ENCODE measurements at regions not wholly inside any gene's neighbourhood (a gene's known extent, or its start where the extent isn't known, plus 50 kb on each side); places are given as distances from the start of the nearest gene placed in this dataset.

DNA sequence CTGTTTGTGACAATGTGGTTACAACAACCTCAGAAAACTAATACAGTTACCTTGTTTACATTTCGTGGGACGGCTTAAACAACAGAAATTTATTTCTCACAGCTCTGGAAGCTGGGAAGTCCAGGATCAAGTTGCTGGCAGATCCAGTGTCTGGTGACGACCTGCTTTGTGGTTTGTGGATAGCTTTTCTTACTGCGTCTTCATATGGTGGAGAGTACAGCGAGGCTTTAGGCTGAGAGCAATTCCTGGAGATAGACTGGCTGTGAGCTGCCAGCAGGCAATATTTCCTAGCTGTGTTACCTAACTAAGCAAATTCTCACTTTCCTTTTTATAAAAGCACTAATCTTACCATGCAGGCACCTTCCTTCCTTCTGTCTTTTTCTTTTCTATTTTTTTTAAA lies 1203.5 kb upstream of the PRR20A start:
- BruUV-seq (replicated peaks): no TSS peak
- Histone ChIP-seq H3K36me3 (ENCODE audit: insufficient read depth, low read length) (no peaks in the 10 kb centered on the region), H3K9me3 (ENCODE audit: low read length) (peaks cover 6% of the 10 kb centered on the region), H4K20me1 (ENCODE audit: insufficient read depth, low read length) (no peaks in the 10 kb centered on the region), H3K4me3 (ENCODE audit: low read depth, low read length, poor library complexity, severe bottlenecking) (no peak overlapping the region), H3K79me2 (ENCODE audit: insufficient read depth, low read depth, low read length) (no peaks in the 10 kb centered on the region), H3K27ac (ENCODE audit: low read depth, low read length, poor library complexity, severe bottlenecking) (no peak overlapping the region), H2AFZ (ENCODE audit: low read length) (no peak overlapping the region), H3K4me1 (ENCODE audit: insufficient read depth, low read length, poor library complexity, severe bottlenecking) (no peaks in the 10 kb centered on the region), H3K9me2 (ENCODE audit: insufficient read depth, low read length) (no peaks in the 10 kb centered on the region), H3K4me2 (ENCODE audit: low read length) (no peak overlapping the region)
- intact Hi-C loops (cut with micrococcal nuclease; ENCODE audit: unreplicated experiment): no loop called here
- CTCF ChIA-PET (ENCODE audit: unreplicated experiment): no interaction called here
- no peak for DNase-seq (ENCODE audit: low spot score)
- POLR2A ChIA-PET: no interaction called here
- TF ChIP-seq EZH2phosphoT487 (IDR thresholded peaks at IDR 0.05; ENCODE audit: borderline replicate concordance, low read depth, low read length): no peak
- TF ChIP-seq, protein P1, sequence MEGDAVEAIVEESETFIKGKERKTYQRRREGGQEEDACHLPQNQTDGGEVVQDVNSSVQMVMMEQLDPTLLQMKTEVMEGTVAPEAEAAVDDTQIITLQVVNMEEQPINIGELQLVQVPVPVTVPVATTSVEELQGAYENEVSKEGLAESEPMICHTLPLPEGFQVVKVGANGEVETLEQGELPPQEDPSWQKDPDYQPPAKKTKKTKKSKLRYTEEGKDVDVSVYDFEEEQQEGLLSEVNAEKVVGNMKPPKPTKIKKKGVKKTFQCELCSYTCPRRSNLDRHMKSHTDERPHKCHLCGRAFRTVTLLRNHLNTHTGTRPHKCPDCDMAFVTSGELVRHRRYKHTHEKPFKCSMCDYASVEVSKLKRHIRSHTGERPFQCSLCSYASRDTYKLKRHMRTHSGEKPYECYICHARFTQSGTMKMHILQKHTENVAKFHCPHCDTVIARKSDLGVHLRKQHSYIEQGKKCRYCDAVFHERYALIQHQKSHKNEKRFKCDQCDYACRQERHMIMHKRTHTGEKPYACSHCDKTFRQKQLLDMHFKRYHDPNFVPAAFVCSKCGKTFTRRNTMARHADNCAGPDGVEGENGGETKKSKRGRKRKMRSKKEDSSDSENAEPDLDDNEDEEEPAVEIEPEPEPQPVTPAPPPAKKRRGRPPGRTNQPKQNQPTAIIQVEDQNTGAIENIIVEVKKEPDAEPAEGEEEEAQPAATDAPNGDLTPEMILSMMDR (conservative IDR thresholded peaks at IDR 0.05; ENCODE audit: low read length): no peak

DNA sequence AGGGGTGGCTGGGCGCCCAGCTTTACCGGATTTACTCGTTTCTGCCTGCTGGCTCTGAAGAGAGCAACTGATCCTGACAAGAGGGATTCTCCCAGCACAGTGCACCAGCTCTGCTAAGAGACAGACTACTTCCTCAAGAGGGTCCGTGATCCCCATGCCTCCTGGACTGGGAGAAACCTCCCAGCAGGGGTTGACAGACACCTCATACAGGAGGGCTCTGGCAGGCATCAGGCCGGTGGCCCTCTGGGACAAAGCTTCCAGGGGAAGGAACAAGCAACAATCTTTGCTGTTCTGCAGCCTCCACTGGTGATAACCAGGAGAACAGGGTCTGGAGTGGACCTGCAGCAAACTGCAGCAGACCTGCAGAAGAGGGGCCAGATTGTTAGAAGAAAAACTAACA lies 1192.5 kb upstream of the PRR20A start:
- H3K9me2 ChIP-seq (ENCODE audit: insufficient read depth, low read length): no peaks in the 10 kb centered on the region
- no peaks in the 10 kb centered on the region for H3K79me2 ChIP-seq (ENCODE audit: insufficient read depth, low read depth, low read length)
- ChIA-PET POLR2A (interaction anchor here (0.7 kb wide), 1 partner anchor 23 kb away, joined by 3 read pairs; no protein-coding TSS in a partner anchor), CTCF (ENCODE audit: unreplicated experiment) (no interaction called here)
- no peaks in the 10 kb centered on the region for H3K36me3 ChIP-seq (ENCODE audit: insufficient read depth, low read length)
- 0 out of 2 replicates have a peak, but pooled peaks cover 4% of the 10 kb centered on the region for H3K9me3 ChIP-seq (ENCODE audit: low read length)
- H4K20me1 ChIP-seq (ENCODE audit: insufficient read depth, low read length): no peaks in the 10 kb centered on the region
- H3K4me3 ChIP-seq (ENCODE audit: low read depth, low read length, poor library complexity, severe bottlenecking): no peak overlapping the region
- H3K4me2 ChIP-seq (ENCODE audit: low read length): no peak overlapping the region
- H3K27ac ChIP-seq (ENCODE audit: low read depth, low read length, poor library complexity, severe bottlenecking): no peak overlapping the region
- intact Hi-C loops (cut with micrococcal nuclease; ENCODE audit: unreplicated experiment): no loop called here
- no peak for DNase-seq (ENCODE audit: low spot score)
- H3K4me1 ChIP-seq (ENCODE audit: insufficient read depth, low read length, poor library complexity, severe bottlenecking): no peaks in the 10 kb centered on the region
- TF ChIP-seq EZH2phosphoT487 (IDR thresholded peaks at IDR 0.05; ENCODE audit: borderline replicate concordance, low read depth, low read length): no peak
- TF ChIP-seq, protein P1 (conservative IDR thresholded peaks at IDR 0.05; ENCODE audit: low read length): no peak
- BruUV-seq (replicated peaks): no TSS peak
- no peak overlapping the region for H2AFZ ChIP-seq (ENCODE audit: low read length)

DNA sequence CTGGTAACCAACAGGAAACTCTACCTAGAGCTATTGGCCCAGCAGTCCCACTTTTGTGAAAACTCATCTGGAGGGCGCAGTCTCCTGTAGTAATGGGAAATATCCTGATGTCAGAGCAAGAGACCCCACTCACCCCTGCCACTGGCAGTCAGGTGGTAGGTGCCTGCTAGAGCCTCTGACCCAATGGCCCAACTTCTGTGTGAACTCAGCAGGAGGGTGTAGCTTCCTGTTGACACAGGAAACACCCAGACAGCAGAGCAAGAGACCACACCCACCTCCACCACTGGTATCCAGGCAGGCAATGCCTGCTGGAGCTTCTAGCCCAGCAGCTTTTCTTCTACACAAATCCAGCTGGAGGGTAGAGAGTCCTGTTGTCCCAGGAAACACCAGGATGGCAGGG lies 1176.8 kb upstream of the PRR20A start:
- no peak overlapping the region for H3K4me3 ChIP-seq (ENCODE audit: low read depth, low read length, poor library complexity, severe bottlenecking)
- intact Hi-C loops (cut with micrococcal nuclease; ENCODE audit: unreplicated experiment): no loop called here
- H3K4me2 ChIP-seq (ENCODE audit: low read length): no peak overlapping the region
- no peak for DNase-seq (ENCODE audit: low spot score)
- H3K9me3 ChIP-seq (ENCODE audit: low read length): peaks cover 5% of the 10 kb centered on the region; the same call in 1 of the 2 replicates
- no peak overlapping the region for H2AFZ ChIP-seq (ENCODE audit: low read length)
- no peaks in the 10 kb centered on the region for H3K9me2 ChIP-seq (ENCODE audit: insufficient read depth, low read length)
- ChIA-PET CTCF (ENCODE audit: unreplicated experiment) (no interaction called here), POLR2A (no interaction called here)
- TF ChIP-seq, protein P1 (conservative IDR thresholded peaks at IDR 0.05; ENCODE audit: low read length): no peak
- no peak for TF ChIP-seq EZH2phosphoT487 (IDR thresholded peaks at IDR 0.05; ENCODE audit: borderline replicate concordance, low read depth, low read length)
- H4K20me1 ChIP-seq (ENCODE audit: insufficient read depth, low read length): no peaks in the 10 kb centered on the region
- H3K36me3 ChIP-seq (ENCODE audit: insufficient read depth, low read length): no peaks in the 10 kb centered on the region
- no peak overlapping the region for H3K27ac ChIP-seq (ENCODE audit: low read depth, low read length, poor library complexity, severe bottlenecking)
- no TSS peak for BruUV-seq (replicated peaks)
- H3K4me1 ChIP-seq (ENCODE audit: insufficient read depth, low read length, poor library complexity, severe bottlenecking): no peaks in the 10 kb centered on the region
- H3K79me2 ChIP-seq (ENCODE audit: insufficient read depth, low read depth, low read length): no peaks in the 10 kb centered on the region
